HEK293 (cell line): ENCODE measurements at regions not wholly inside any gene's neighbourhood (a gene's known extent, or its start where the extent isn't known, plus 50 kb on each side); places are given as distances from the start of the nearest gene placed in this dataset.

ENCODE experiments used
- CTCF ChIA-PET: fragments of 350-600 bp; formaldehyde crosslinking; extraction: SDS; loops from one replicate; lab custom pipeline; 2021; ENCODE audit warnings: antibody characterized with exemption; lab: Yijun Ruan, JAX
- POLR2A ChIA-PET: fragments of 300-600 bp; formaldehyde crosslinking; extraction: SDS; loops from one replicate; lab custom pipeline; 2020; ENCODE audit warnings: antibody characterized with exemption, inconsistent platforms; lab: Yijun Ruan, JAX
- H3K27ac ChIP-seq: fragments of 200-500 bp; sonication (Bioruptor generic); 2 replicates; pipeline ENCODE4 v1.5.1; 2014; ENCODE audit warnings: low read depth, low read length, control low read depth, inconsistent platforms; ENCODE audit errors: extremely low read depth
- H3K36me3 ChIP-seq, 2 experiments: fragments of 200-500 bp in 1 of 2; sonication (Bioruptor generic) in 1 of 2; 1 replicate in 1 of 2; 2 replicates in 1 of 2; pipeline ENCODE4 v1.5.1; 2014 to 2017; ENCODE audit warnings: inconsistent platforms in 2 of 2, low read length in 2 of 2; ENCODE audit not compliant: control insufficient read depth in 2 of 2, insufficient read depth in 1 of 2
- H3K4me1 ChIP-seq: fragments of 200-500 bp; sonication (Bioruptor generic); 2 replicates; pipeline ENCODE4 v1.5.1; 2014; ENCODE audit warnings: mild to moderate bottlenecking, low read length, inconsistent platforms; ENCODE audit not compliant: control insufficient read depth, insufficient read depth
- H3K4me3 ChIP-seq: 2 replicates; pipeline ENCODE4 v1.5.1; 2011; ENCODE audit warnings: low read depth, mild to moderate bottlenecking, control low read depth, low read length, moderate library complexity
- H3K9me3 ChIP-seq: fragments of 200-500 bp; sonication (Bioruptor generic); 2 replicates; pipeline ENCODE4 v1.5.1; 2014; ENCODE audit warnings: low read depth, low read length, inconsistent platforms; ENCODE audit not compliant: control insufficient read depth, insufficient read depth
- GLI2 ChIP-seq: fragments of 450-650 bp; formaldehyde crosslinking; IDR thresholded peaks from 2 replicates; pipeline ENCODE4; 2017; ENCODE audit warnings: missing biosample characterization, missing genetic modification characterization, low read depth, borderline replicate concordance
- IKZF3 ChIP-seq: fragments of 450-650 bp; IDR thresholded peaks from 2 replicates; pipeline ENCODE4 v1.5.0; 2018; ENCODE audit warnings: missing biosample characterization, mild to moderate bottlenecking, missing genetic modification characterization, moderate library complexity
- KLF1 ChIP-seq: fragments of 450-650 bp; formaldehyde crosslinking; IDR thresholded peaks from 2 replicates; pipeline ENCODE4 v1.5.1; 2016; ENCODE audit warnings: missing biosample characterization, missing genetic modification characterization
- KLF10 ChIP-seq: fragments of 450-650 bp; IDR thresholded peaks from 2 replicates; pipeline ENCODE4 v1.5.1; 2018; ENCODE audit warnings: missing biosample characterization, mild to moderate bottlenecking, missing genetic modification characterization
- KLF8 ChIP-seq: fragments of 450-650 bp; formaldehyde crosslinking; IDR thresholded peaks from 2 replicates; pipeline ENCODE4 v1.5.1; 2016; ENCODE audit warnings: missing biosample characterization, missing genetic modification characterization
- ZEB2 ChIP-seq: fragments of 450-650 bp; formaldehyde crosslinking; IDR thresholded peaks from 2 replicates; pipeline ENCODE4 v1.5.1; 2016; ENCODE audit warnings: missing biosample characterization, missing genetic modification characterization
- ZFP69B ChIP-seq: fragments of 450-650 bp; formaldehyde crosslinking; IDR thresholded peaks from 2 replicates; pipeline ENCODE4 v1.5.1; 2016; ENCODE audit warnings: missing biosample characterization, missing genetic modification characterization
- ZNF223 ChIP-seq: fragments of 450-650 bp; formaldehyde crosslinking; IDR thresholded peaks from 2 replicates; pipeline ENCODE4 v1.5.1; 2016; ENCODE audit warnings: missing biosample characterization, missing genetic modification characterization
- ZNF23 ChIP-seq: fragments of 450-650 bp; formaldehyde crosslinking; IDR thresholded peaks from 2 replicates; pipeline ENCODE4 v1.5.1; 2016; ENCODE audit warnings: missing biosample characterization, missing genetic modification characterization, borderline replicate concordance
- ZNF350 ChIP-seq: fragments of 450-650 bp; formaldehyde crosslinking; IDR thresholded peaks from 2 replicates; pipeline ENCODE4 v1.5.0; 2017; ENCODE audit warnings: missing biosample characterization, mild to moderate bottlenecking, missing genetic modification characterization
- ZNF426 ChIP-seq: fragments of 450-650 bp; formaldehyde crosslinking; IDR thresholded peaks from 2 replicates; pipeline ENCODE4 v1.5.1; 2017; ENCODE audit warnings: missing biosample characterization, missing genetic modification characterization, mild to moderate bottlenecking, inconsistent platforms, moderate library complexity
- ZNF48 ChIP-seq: fragments of 450-650 bp; formaldehyde crosslinking; IDR thresholded peaks from 2 replicates; pipeline ENCODE4 v1.5.1; 2016; ENCODE audit warnings: missing biosample characterization, missing genetic modification characterization
- ZNF548 ChIP-seq: fragments of 450-650 bp; formaldehyde crosslinking; IDR thresholded peaks from 2 replicates; pipeline ENCODE4 v1.5.1; 2016; ENCODE audit warnings: missing biosample characterization, missing genetic modification characterization
- ZNF571 ChIP-seq: fragments of 450-650 bp; formaldehyde crosslinking; IDR thresholded peaks from 2 replicates; pipeline ENCODE4 v1.5.0; 2017; ENCODE audit warnings: missing biosample characterization, missing genetic modification characterization
- ZNF624 ChIP-seq: fragments of 450-650 bp; formaldehyde crosslinking; IDR thresholded peaks from 2 replicates; pipeline ENCODE4 v1.5.1; 2017; ENCODE audit warnings: missing biosample characterization, missing genetic modification characterization
- ZNF654 ChIP-seq: fragments of 450-650 bp; formaldehyde crosslinking; IDR thresholded peaks from 2 replicates; pipeline ENCODE4 v1.5.1; 2016; ENCODE audit warnings: low read depth, missing biosample characterization, missing genetic modification characterization
- ZNF660 ChIP-seq: fragments of 450-650 bp; IDR thresholded peaks from 2 replicates; pipeline ENCODE4 v1.5.1; 2018; ENCODE audit warnings: missing biosample characterization, mild to moderate bottlenecking, missing genetic modification characterization
- ZNF677 ChIP-seq: fragments of 450-650 bp; IDR thresholded peaks from 2 replicates; pipeline ENCODE4 v1.5.0; 2018; ENCODE audit warnings: missing biosample characterization, mild to moderate bottlenecking, missing genetic modification characterization, moderate library complexity
- ZNF76 ChIP-seq: fragments of 450-650 bp; formaldehyde crosslinking; IDR thresholded peaks from 2 replicates; pipeline ENCODE4; 2016; ENCODE audit warnings: low read depth, missing biosample characterization, missing genetic modification characterization, borderline replicate concordance
- ZNF785 ChIP-seq: fragments of 450-650 bp; formaldehyde crosslinking; IDR thresholded peaks from 2 replicates; pipeline ENCODE4 v1.5.1; 2016; ENCODE audit warnings: missing biosample characterization, missing genetic modification characterization
- ZSCAN30 ChIP-seq: fragments of 450-650 bp; IDR thresholded peaks from 2 replicates; pipeline ENCODE4 v1.5.1; 2018; ENCODE audit warnings: missing biosample characterization, mild to moderate bottlenecking, missing genetic modification characterization, moderate library complexity
- TF ChIP-seq, protein P1 (sequence below): fragments of 450-650 bp; formaldehyde crosslinking; IDR thresholded peaks from 2 replicates; pipeline ENCODE4 v1.5.1; 2016; ENCODE audit warnings: missing biosample characterization, missing genetic modification characterization, borderline replicate concordance
- TF ChIP-seq, protein P2 (sequence below): IDR thresholded peaks from 2 replicates; pipeline ENCODE4 v1.6.1; 2011; ENCODE audit warnings: mild to moderate bottlenecking, low read depth, low read length, borderline replicate concordance
- TF ChIP-seq, protein P3 (sequence below): fragments of 450-650 bp; formaldehyde crosslinking; IDR thresholded peaks from 2 replicates; pipeline ENCODE4 v1.5.1; 2016; ENCODE audit warnings: missing biosample characterization, missing genetic modification characterization

DNA sequence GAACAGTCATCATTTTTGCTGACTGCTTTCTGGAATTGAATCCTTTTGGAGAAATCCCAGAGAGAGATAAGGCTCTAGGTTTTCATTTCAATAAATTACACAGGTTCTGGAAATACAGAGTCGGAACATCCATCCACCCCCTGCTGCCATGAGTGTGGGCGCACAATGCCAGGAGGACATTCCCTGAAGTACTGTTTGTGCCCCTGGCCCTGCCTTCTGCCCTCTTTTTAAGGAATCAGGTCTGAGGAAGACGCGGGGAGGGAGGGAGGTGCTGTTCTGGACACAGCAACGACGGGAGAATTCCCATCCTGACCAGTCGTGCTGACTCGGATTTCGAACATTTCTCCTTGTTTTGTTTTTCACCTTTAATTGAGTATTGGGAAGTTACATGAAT, 69.0 kb downstream of the SEC61G start:
- CTCF ChIA-PET = no interaction called here
- POLR2A ChIA-PET = no interaction called here

DNA sequence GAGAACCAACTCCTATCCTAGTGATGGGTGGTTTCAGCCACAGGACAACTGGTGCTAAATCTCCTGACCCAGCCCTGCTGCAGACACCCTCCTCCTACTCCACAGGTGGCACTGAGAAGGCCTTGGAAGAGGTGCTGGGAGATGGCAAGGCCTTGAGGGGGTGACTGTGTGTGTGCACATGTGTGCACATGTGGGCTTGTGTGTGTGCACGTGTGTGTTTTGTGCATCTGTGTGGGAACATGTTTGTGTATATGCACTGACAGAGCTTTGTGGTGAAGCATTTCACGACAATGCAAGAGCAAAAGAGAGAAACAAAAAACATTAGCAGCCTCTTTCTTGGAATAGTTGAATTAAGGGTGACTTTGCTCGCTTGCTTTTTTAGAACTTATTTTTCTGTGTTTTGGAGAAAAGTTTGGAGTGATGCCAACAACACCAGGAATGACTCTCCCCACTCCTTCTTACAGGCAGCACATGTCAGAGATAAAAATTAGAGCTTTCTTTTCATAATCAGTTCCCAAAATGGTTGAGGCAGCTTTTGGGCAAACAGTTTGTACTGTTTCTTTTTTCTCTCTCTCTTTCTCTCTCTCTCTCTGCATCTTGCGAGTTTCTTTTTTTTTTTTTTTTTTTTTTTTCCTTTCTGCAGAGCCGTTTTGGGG, 69.5 kb downstream of the SEC61G start:
- H3K4me1 ChIP-seq = no peaks in the 10 kb centered on the region
- no peaks in the 10 kb centered on the region for H3K9me3 ChIP-seq
- no peak overlapping the region for H3K4me3 ChIP-seq
- H3K36me3 ChIP-seq = no peaks in the 10 kb centered on the region
- ChIA-PET POLR2A (interaction anchor here (0.6 kb wide), 1 partner anchor 33 kb away, joined by 3 read pairs; no protein-coding TSS in a partner anchor), CTCF (no interaction called here)
- TF ChIP-seq GLI2 (tag by site-specific recombination) (no peak), ZFP69B (tag by site-specific recombination) (no peak), ZNF23 (tag by site-specific recombination) (no peak), ZNF660 (tag by site-specific recombination) (no peak), KLF1 (tag by site-specific recombination) (no peak)
- TF ChIP-seq, protein P1, sequence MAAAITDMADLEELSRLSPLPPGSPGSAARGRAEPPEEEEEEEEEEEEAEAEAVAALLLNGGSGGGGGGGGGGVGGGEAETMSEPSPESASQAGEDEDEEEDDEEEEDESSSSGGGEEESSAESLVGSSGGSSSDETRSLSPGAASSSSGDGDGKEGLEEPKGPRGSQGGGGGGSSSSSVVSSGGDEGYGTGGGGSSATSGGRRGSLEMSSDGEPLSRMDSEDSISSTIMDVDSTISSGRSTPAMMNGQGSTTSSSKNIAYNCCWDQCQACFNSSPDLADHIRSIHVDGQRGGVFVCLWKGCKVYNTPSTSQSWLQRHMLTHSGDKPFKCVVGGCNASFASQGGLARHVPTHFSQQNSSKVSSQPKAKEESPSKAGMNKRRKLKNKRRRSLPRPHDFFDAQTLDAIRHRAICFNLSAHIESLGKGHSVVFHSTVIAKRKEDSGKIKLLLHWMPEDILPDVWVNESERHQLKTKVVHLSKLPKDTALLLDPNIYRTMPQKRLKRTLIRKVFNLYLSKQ (tag by site-specific recombination) = no peak
- no peak overlapping the region for H3K27ac ChIP-seq

More for the DNA sequence above, 69.0 kb downstream of the SEC61G start:
- Histone ChIP-seq H3K4me1 (no peaks in the 10 kb centered on the region), H3K36me3 (no peaks in the 10 kb centered on the region), H3K27ac (no peak overlapping the region), H3K4me3 (no peak overlapping the region), H3K9me3 (no peaks in the 10 kb centered on the region)
- TF ChIP-seq ZNF48 (tag by site-specific recombination) = no peak
- no peak for TF ChIP-seq ZNF350 (tag by site-specific recombination)

DNA sequence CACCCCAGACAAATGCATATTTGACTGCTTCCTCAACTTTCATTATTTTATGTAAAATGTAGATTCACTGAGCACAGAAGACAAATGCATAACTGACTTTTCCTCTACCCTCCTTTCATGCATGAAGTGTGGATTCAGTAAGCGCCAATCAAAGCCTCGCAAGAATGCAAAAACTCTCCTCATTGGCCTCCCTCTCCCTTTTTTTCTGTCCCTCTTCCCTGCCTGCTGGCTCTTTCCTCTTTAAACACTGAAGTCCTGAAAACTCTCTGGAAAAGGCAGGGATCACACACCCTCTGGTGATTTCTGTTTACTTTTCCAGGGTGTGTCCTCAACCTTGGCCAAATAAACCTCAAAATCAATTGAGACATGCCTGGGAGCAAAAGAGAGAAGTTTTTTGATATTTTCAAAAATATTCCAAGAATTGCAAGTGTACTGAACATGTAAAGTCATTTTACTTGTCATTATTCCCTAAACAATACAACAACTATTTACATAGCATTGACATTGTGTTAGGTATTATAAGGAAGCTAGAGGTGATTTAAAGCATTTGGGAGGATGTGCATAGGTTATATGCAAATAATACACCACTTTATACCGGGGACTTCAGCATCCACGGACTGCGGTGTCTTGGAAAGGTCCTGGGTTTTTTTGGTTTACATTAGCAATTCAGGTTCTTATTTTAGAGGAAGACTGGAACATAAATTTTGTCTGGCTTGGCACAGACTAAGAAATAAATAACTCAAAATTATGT, 71.4 kb downstream of the SEC61G start:
- no peaks in the 10 kb centered on the region for H3K36me3 ChIP-seq
- no peak overlapping the region for H3K27ac ChIP-seq
- POLR2A ChIA-PET = no interaction called here
- CTCF ChIA-PET = no interaction called here
- no peaks in the 10 kb centered on the region for H3K4me1 ChIP-seq
- H3K4me3 ChIP-seq = no peak overlapping the region
- no peaks in the 10 kb centered on the region for H3K9me3 ChIP-seq
- no peak for TF ChIP-seq IKZF3 (tag by site-specific recombination)
- no peak for TF ChIP-seq ZNF677
- no peak for TF ChIP-seq KLF8 (tag by site-specific recombination)
- TF ChIP-seq ZEB2 = no peak
- no peak for TF ChIP-seq ZNF785
- no peak for TF ChIP-seq ZNF654 (tag by site-specific recombination)
- TF ChIP-seq ZNF624 (tag by site-specific recombination) = no peak
- TF ChIP-seq, all 188 proteins: peak for 0

DNA sequence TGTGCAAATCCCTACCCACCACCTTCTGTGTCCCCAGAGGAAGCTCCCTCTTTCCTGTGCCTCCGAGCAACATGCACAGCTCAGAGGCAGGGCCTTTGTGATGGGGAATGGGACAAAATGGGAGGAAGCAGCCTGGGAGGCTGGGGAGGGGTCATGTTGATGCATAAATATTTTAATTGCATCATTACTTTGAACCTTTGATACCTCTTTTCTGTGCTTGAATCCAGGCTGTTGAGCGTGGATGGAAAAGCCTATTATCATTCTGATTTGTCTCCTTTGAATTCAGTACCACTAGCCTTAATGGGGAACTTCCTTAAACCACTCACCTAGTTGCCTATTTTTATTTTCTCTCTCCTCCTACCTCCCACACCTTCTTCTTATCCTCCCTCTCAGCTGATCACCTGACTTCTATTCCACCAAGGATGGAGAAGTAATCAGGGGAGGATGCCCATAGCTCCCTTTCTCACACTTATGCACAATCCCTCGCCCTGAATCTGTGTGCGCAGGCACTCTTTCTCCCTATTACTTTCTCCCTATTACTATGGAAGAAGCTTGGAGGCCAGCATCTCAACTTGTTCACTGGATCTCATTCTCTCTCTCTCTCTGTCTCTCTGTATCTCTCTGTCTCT, 78.5 kb downstream of the SEC61G start:
- CTCF ChIA-PET = no interaction called here
- no peaks in the 10 kb centered on the region for H3K4me1 ChIP-seq
- H3K36me3 ChIP-seq = no peaks in the 10 kb centered on the region
- no peak overlapping the region for H3K27ac ChIP-seq
- no peak overlapping the region for H3K4me3 ChIP-seq
- H3K9me3 ChIP-seq = no peaks in the 10 kb centered on the region
- POLR2A ChIA-PET = no interaction called here
- no peak for TF ChIP-seq ZSCAN30 (tag by site-specific recombination)
- TF ChIP-seq, protein P2, sequence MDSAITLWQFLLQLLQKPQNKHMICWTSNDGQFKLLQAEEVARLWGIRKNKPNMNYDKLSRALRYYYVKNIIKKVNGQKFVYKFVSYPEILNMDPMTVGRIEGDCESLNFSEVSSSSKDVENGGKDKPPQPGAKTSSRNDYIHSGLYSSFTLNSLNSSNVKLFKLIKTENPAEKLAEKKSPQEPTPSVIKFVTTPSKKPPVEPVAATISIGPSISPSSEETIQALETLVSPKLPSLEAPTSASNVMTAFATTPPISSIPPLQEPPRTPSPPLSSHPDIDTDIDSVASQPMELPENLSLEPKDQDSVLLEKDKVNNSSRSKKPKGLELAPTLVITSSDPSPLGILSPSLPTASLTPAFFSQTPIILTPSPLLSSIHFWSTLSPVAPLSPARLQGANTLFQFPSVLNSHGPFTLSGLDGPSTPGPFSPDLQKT = no peak
- TF ChIP-seq, protein P3, sequence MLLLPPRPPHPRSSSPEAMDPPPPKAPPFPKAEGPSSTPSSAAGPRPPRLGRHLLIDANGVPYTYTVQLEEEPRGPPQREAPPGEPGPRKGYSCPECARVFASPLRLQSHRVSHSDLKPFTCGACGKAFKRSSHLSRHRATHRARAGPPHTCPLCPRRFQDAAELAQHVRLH (tag by site-specific recombination) = no peak
- TF ChIP-seq ZNF223 = no peak
- TF ChIP-seq ZNF426 (tag by site-specific recombination) = no peak
- TF ChIP-seq KLF10 (tag by site-specific recombination) = no peak
- no peak for TF ChIP-seq ZNF76 (tag by site-specific recombination)
- TF ChIP-seq ZNF548 (tag by site-specific recombination) = no peak
- TF ChIP-seq ZNF571 (tag by site-specific recombination) = no peak
